Lung (tissue), 11 donors: ENCODE measurements at regions not wholly inside any gene's neighbourhood (a gene's known extent, or its start where the extent isn't known, plus 50 kb on each side); places are given as distances from the start of the nearest gene placed in this dataset.

Source experiments
- ATAC-seq: fragments of 200-7000 bp; cut with Tn5 transposase; one replicate; pipeline ENCODE4 v1.9.1; 2020; ENCODE audit warnings: moderate number of reproducible peaks; ENCODE audit not compliant: insufficient read depth, low FRiP score
- DNase-seq, 3 donors: peaks; one replicate each; pipeline ENCODE4 v3.0.0-alpha.2; 2013 to 2017
- H3K27ac ChIP-seq, 2 donors: one replicate each; pipeline ENCODE4 v1.5.1; 2013; ENCODE audit warnings: mild to moderate bottlenecking in 2 of 2, moderate library complexity in 2 of 2, control low read depth in 1 of 2, inconsistent platforms in 1 of 2, low read depth in 1 of 2, low read length in 1 of 2
- H3K27me3 ChIP-seq, 3 donors: one replicate each; pipeline ENCODE4 v1.5.1; 2013; ENCODE audit warnings: low read length in 2 of 3; ENCODE audit not compliant: control insufficient read depth in 3 of 3, insufficient read depth in 3 of 3
- H3K36me3 ChIP-seq, 4 donors: one replicate each; pipeline ENCODE4 v1.5.1; 2013; ENCODE audit warnings: low read length in 4 of 4, mild to moderate bottlenecking in 1 of 4, moderate library complexity in 1 of 4; ENCODE audit not compliant: control insufficient read depth in 4 of 4, insufficient read depth in 4 of 4
- H3K4me1 ChIP-seq, 5 donors: one replicate each; pipeline ENCODE4 v1.5.1; 2013; ENCODE audit warnings: low read length in 5 of 5, mild to moderate bottlenecking in 2 of 5, moderate library complexity in 1 of 5; ENCODE audit not compliant: control insufficient read depth in 5 of 5, insufficient read depth in 5 of 5
- H3K4me3 ChIP-seq: one replicate; pipeline ENCODE4 v1.5.1; 2013; ENCODE audit warnings: mild to moderate bottlenecking, control low read depth, moderate library complexity
- H3K9ac ChIP-seq, 2 donors: one replicate each; pipeline ENCODE4 v1.5.1; 2013; ENCODE audit warnings: low read length in 2 of 2, control low read depth in 1 of 2; ENCODE audit not compliant: insufficient read depth in 1 of 2
- H3K9me3 ChIP-seq, 4 donors: one replicate each; pipeline ENCODE4 v1.5.1; 2013; ENCODE audit warnings: low read length in 3 of 4, mild to moderate bottlenecking in 1 of 4, moderate library complexity in 1 of 4; ENCODE audit not compliant: control insufficient read depth in 4 of 4, insufficient read depth in 3 of 4
- WGBS, 2 donors: extraction: QIAGEN DNeasy Blood & Tissue Kit; methylation state at CpG; one replicate each; pipeline ENCODE4 v1.1.7; 2013; 5-methylcytosine and 5-hydroxymethylcytosine counted together
- TF ChIP-seq, protein P1 (sequence below): IDR thresholded peaks from 2 replicates; pipeline ENCODE4 v1.5.1; 2012; ENCODE audit warnings: mild to moderate bottlenecking; ENCODE audit errors: control extremely low read depth, extremely low read depth
- donor health status: control.
- donor health status: control.
- donor health status: Bipolar disorder and iron deficiency.
- donor health status: healthy.
- donor health status: DM: yes; HTN: yes; CAD: no.

DNA sequence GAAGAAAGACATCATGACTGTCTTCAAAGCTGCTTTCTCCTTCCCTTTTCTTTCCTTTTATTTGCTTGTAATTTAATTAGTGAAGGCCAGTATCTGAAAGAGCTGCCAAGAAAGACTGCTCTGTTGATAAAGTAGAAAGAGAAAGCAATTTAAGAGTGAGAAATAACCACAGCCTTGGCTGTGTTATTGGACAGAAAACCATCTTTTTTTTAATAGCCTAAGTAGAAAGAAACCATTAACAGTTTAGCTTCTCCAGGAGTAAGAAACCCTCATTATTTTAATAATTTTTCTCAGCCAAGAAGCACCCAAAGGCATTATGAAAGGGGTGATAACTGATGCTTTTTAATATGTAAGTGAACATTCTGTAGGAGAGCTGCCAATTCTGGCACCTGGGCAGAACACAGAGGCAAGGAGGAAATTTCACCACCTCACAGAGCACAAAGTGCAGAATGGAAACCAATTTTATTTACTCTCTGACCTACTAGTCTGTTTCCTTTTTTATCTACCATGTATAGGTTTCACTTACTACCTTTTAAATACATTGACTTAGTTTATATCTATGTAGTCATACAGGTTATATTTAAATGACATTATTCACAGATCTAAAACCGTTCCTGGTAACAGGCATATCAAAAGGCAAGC is 703.2 kb downstream of the MRPL39 start:
- DNase-seq (no peak), ATAC-seq (no peak)
- H3K36me3 ChIP-seq: no peaks in the 10 kb centered on the region
- H3K9me3 ChIP-seq: no peaks in the 10 kb centered on the region
- H3K27me3 ChIP-seq: no peaks in the 10 kb centered on the region
- TF ChIP-seq, protein P1, sequence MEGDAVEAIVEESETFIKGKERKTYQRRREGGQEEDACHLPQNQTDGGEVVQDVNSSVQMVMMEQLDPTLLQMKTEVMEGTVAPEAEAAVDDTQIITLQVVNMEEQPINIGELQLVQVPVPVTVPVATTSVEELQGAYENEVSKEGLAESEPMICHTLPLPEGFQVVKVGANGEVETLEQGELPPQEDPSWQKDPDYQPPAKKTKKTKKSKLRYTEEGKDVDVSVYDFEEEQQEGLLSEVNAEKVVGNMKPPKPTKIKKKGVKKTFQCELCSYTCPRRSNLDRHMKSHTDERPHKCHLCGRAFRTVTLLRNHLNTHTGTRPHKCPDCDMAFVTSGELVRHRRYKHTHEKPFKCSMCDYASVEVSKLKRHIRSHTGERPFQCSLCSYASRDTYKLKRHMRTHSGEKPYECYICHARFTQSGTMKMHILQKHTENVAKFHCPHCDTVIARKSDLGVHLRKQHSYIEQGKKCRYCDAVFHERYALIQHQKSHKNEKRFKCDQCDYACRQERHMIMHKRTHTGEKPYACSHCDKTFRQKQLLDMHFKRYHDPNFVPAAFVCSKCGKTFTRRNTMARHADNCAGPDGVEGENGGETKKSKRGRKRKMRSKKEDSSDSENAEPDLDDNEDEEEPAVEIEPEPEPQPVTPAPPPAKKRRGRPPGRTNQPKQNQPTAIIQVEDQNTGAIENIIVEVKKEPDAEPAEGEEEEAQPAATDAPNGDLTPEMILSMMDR: no peak
- 62 to 77% methylated on average over 1 of the region's 1 CpG for WGBS, 2 donors
- H3K9ac ChIP-seq: no peak overlapping the region
- no peaks in the 10 kb centered on the region for H3K4me1 ChIP-seq
- no peak overlapping the region for H3K4me3 ChIP-seq
- H3K27ac ChIP-seq: no peak overlapping the region

DNA sequence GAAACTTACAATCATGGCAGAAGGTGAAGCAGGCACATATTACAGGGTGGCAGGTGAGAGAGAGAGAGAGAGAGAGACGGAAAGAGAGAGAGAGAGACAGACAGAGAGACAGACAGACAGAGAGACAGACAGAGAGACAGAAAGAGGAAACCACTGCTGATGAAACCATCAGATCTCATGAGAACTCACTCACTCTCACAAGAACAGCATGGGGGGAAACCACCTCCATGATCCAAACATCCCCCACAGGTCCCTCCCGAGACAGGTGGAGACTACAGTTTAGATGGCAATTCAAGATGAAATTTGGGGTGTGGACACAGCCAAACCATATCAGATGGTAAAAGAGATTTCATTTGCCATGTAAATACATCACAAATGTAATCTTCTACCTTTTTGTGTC is 708.1 kb downstream of the MRPL39 start:
- Histone ChIP-seq H3K4me1 (peaks cover 0 to 16% (median 0%) of the 10 kb centered on the region in 5 donors), H3K9ac (no peak overlapping the region), H3K27ac (no peak overlapping the region), H3K27me3 (no peaks in the 10 kb centered on the region), H3K9me3 (no peaks in the 10 kb centered on the region), H3K36me3 (no peaks in the 10 kb centered on the region), H3K4me3 (no peak overlapping the region)
- ATAC-seq: no peak
- TF ChIP-seq, protein P1: no peak
- 76 to 87% methylated on average over 2 of the region's 2 CpGs for WGBS, 2 donors
- no peak for DNase-seq

DNA sequence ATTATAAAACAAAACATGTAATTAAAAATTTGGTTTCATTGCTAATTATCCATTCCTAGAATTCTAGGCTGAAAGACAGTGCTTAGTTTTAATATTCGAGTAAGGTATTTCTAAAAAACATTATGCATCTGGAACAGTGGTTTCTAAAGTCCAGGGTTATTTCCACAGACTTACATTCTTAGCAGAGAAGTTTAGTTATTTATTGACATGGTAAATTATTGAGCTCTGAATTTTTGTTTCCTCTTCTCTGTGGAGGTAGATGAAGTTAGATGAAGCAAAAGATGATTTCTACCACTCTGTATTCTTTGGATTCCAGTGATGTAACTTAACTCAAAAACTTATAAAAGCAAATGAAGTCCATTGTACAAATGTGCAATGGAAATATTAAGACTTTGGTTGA is 709.4 kb downstream of the MRPL39 start:
- DNase-seq: no peak
- 84 to 87% methylated on average over 1 of the region's 1 CpG for WGBS, 2 donors
- H3K9ac ChIP-seq: no peak overlapping the region

More for the DNA sequence above, 709.4 kb downstream of the MRPL39 start:
- TF ChIP-seq, protein P1: no peak
- peaks cover 0 to 16% (median 0%) of the 10 kb centered on the region in 5 donors for H3K4me1 ChIP-seq
- H3K9me3 ChIP-seq: no peaks in the 10 kb centered on the region
- H3K4me3 ChIP-seq: no peak overlapping the region
- no peak overlapping the region for H3K27ac ChIP-seq
- no peaks in the 10 kb centered on the region for H3K27me3 ChIP-seq
- no peak for ATAC-seq
- H3K36me3 ChIP-seq: no peaks in the 10 kb centered on the region
